K562 (cell line): ENCODE measurements at regions not wholly inside any gene's neighbourhood (a gene's known extent, or its start where the extent isn't known, plus 50 kb on each side); places are given as distances from the start of the nearest gene placed in this dataset.

Source experiments
- ATAC-seq: fragments of 200-7000 bp; cut with Tn5 transposase; 3 replicates; pipeline ENCODE4 v1.9.1; 2020; ENCODE audit warnings: moderate library complexity
- BruUV-seq: library from RNA; stranded (reverse); fragments of 400-500 nt; replicated peaks from 2 replicates; lab custom pipeline; 2021; lab: Mats Ljungman, UMichigan
- CTCF ChIA-PET: fragments of 300-600 bp; formaldehyde crosslinking; extraction: SDS; loops from one replicate; lab custom pipeline; 2021; ENCODE audit warnings: low intra/inter-chr PET ratio; lab: Yijun Ruan, JAX
- POLR2A ChIA-PET: fragments of 300-600, 350-650 bp; sonication (Branson Sonifier 250); formaldehyde crosslinking; extraction: SDS; loops from one replicate; lab custom pipeline; 2021; ENCODE audit warnings: antibody characterized with exemption, inconsistent platforms; lab: Yijun Ruan, JAX
- DNase-seq, 4 experiments: peaks; one replicate each; pipeline versions ENCODE4 v3.0.0 to v3.0.0-alpha.2; 2011 to 2018; ENCODE audit warnings: low spot score in 3 of 4, mixed read lengths in 3 of 4; ENCODE audit errors: extremely low read depth in 1 of 4
- FAIRE-seq: peaks from 2 replicates; lab custom pipeline; 2011; peaks lifted over from hg19 to GRCh38; lab: Jason Lieb, UNC
- H2AFZ ChIP-seq: 2 replicates; pipeline ENCODE4 v1.6.0; 2011; ENCODE audit warnings: low read depth, low read length, control low read depth, inconsistent platforms
- H3K27ac ChIP-seq: fragments of 200-600 bp; 3 replicates; pipeline ENCODE4 v1.8.0; 2011; ENCODE audit warnings: low read depth, mild to moderate bottlenecking, control low read depth, inconsistent platforms, low read length, moderate library complexity, mixed read lengths; ENCODE audit errors: extremely low read depth
- H3K27me3 ChIP-seq, 2 experiments: fragments of 300-600 bp in 1 of 2; 2 replicates in 1 of 2; 3 replicates in 1 of 2; pipeline versions ENCODE4 v1.6.0 to v1.8.0; 2011; ENCODE audit warnings: inconsistent platforms in 2 of 2, low read length in 2 of 2, mild to moderate bottlenecking in 1 of 2, mixed read lengths in 1 of 2, moderate library complexity in 1 of 2; ENCODE audit not compliant: control insufficient read depth in 2 of 2, insufficient read depth in 2 of 2
- H3K36me3 ChIP-seq: fragments of 300-600 bp; 3 replicates; pipeline ENCODE4 v1.8.0; 2011; ENCODE audit warnings: mild to moderate bottlenecking, low read length, inconsistent platforms; ENCODE audit not compliant: control insufficient read depth, insufficient read depth
- H3K4me1 ChIP-seq, 2 experiments: fragments of 200-600 bp in 1 of 2; replicated peaks in 1 of 2; 2 replicates in 1 of 2; 3 replicates in 1 of 2; pipeline versions ENCODE4 v1.5.1 to v1.8.0; 2011; ENCODE audit warnings: inconsistent platforms in 2 of 2, low read length in 2 of 2, mild to moderate bottlenecking in 1 of 2, mixed read lengths in 1 of 2, moderate library complexity in 1 of 2; ENCODE audit not compliant: control insufficient read depth in 2 of 2, insufficient read depth in 2 of 2
- H3K4me2 ChIP-seq: 2 replicates; pipeline ENCODE4 v1.6.1; 2011; ENCODE audit warnings: low read length, control low read depth, inconsistent platforms, mixed read lengths; ENCODE audit not compliant: insufficient read depth
- H3K4me3 ChIP-seq: fragments of 200-600 bp; sonication (generic), shearing (Covaris generic); 2 replicates; pipeline ENCODE4 v1.5.1; 2016; ENCODE audit warnings: control low read depth, inconsistent platforms
- H3K79me2 ChIP-seq: fragments of 200-600 bp; 3 replicates; pipeline ENCODE4 v1.8.0; 2011; ENCODE audit warnings: low read length, inconsistent platforms; ENCODE audit not compliant: control insufficient read depth, insufficient read depth
- H3K9ac ChIP-seq, 2 experiments: 2 replicates each; pipeline versions ENCODE4 v1.6.0 to v1.6.1; 2011; ENCODE audit warnings: low read depth in 2 of 2, low read length in 2 of 2, control low read depth in 1 of 2, inconsistent platforms in 1 of 2, mild to moderate bottlenecking in 1 of 2, mixed read lengths in 1 of 2; ENCODE audit not compliant: insufficient read depth in 1 of 2
- H3K9me1 ChIP-seq: one replicate; pipeline ENCODE4 v1.6.0; 2011; ENCODE audit warnings: inconsistent platforms, mild to moderate bottlenecking, low read length, moderate library complexity; ENCODE audit not compliant: control insufficient read depth, insufficient read depth
- H3K9me3 ChIP-seq: replicated peaks from 2 replicates; pipeline ENCODE4 v1.5.1; 2011; ENCODE audit warnings: low read depth, low read length, inconsistent platforms; ENCODE audit not compliant: control insufficient read depth, insufficient read depth
- H4K20me1 ChIP-seq: replicated peaks from 2 replicates; pipeline ENCODE4 v1.6.1; 2011; ENCODE audit warnings: low read length, inconsistent platforms, mixed read lengths; ENCODE audit not compliant: control insufficient read depth, insufficient read depth
- C11orf30 ChIP-seq: fragments of 450-650 bp; IDR thresholded peaks from 2 replicates; pipeline ENCODE4 v1.6.1; 2016; ENCODE audit warnings: low read depth, mild to moderate bottlenecking
- CEBPB ChIP-seq: fragments of 450-650 bp; IDR thresholded peaks from 2 replicates; pipeline ENCODE4 v1.6.1; 2016; ENCODE audit warnings: missing genetic modification characterization, missing compliant biosample characterization
- CEBPG ChIP-seq, 3 experiments: fragments of 200-800 bp in 1 of 3; sonication (Bioruptor generic) in 1 of 3; sonication (generic) in 1 of 3; formaldehyde crosslinking in 1 of 3; IDR thresholded peaks in 2 of 3; conservative IDR thresholded peaks in 1 of 3; 2 replicates each; pipeline versions ENCODE4 v1.6.1 to v1.8.0; 2016 to 2022; ENCODE audit warnings: missing compliant biosample characterization in 2 of 3, missing genetic modification characterization in 2 of 3, mild to moderate bottlenecking in 1 of 3, missing genetic modification reagents in 1 of 3
- CHD2 ChIP-seq: IDR thresholded peaks from 2 replicates; pipeline ENCODE4 v1.6.1; 2011; ENCODE audit warnings: low read depth, low read length
- FUS ChIP-seq: fragments of 200-400 bp; formaldehyde crosslinking; optimal IDR thresholded peaks from 2 replicates; pipeline ENCODE3; 2017; ENCODE audit warnings: low read depth, low read length
- HMG20A ChIP-seq: fragments of 450-650 bp; formaldehyde crosslinking; conservative IDR thresholded peaks from 2 replicates; pipeline ENCODE4 v1.4.0; 2020; ENCODE audit warnings: mild to moderate bottlenecking, mixed read lengths
- MAFK ChIP-seq: IDR thresholded peaks from 2 replicates; pipeline ENCODE4 v1.6.1; 2011; ENCODE audit warnings: low read length, improper control_type of control experiment
- NFXL1 ChIP-seq: fragments of 450-650 bp; formaldehyde crosslinking; IDR thresholded peaks from 2 replicates; pipeline ENCODE4 v1.4.0; 2021; ENCODE audit warnings: mild to moderate bottlenecking
- NR4A1 ChIP-seq, 2 experiments: fragments of 250-450 bp in 1 of 2; fragments of 450-650 bp in 1 of 2; sonication (Bioruptor Pico) in 1 of 2; IDR thresholded peaks; 2 replicates each; pipeline versions ENCODE4 v1.4.0 to v1.6.1; 2016 to 2020; ENCODE audit warnings: mild to moderate bottlenecking in 2 of 2, missing compliant biosample characterization in 1 of 2, missing genetic modification characterization in 1 of 2, moderate library complexity in 1 of 2
- PHTF2 ChIP-seq: fragments of 250-450 bp; sonication (Bioruptor Pico); IDR thresholded peaks from 2 replicates; pipeline ENCODE4 v1.5.0; 2021; ENCODE audit warnings: mild to moderate bottlenecking
- PTTG1 ChIP-seq: fragments of 450-650 bp; IDR thresholded peaks from 2 replicates; pipeline ENCODE4 v1.6.1; 2016; ENCODE audit warnings: low read depth, mild to moderate bottlenecking, missing genetic modification characterization, missing compliant biosample characterization
- PYGO2 ChIP-seq: fragments of 450-650 bp; IDR thresholded peaks from 2 replicates; pipeline ENCODE4 v1.6.1; 2016; ENCODE audit warnings: mild to moderate bottlenecking, missing genetic modification characterization, moderate library complexity, missing compliant biosample characterization
- SIRT6 ChIP-seq: IDR thresholded peaks from one replicate; pipeline ENCODE4 v1.6.1; 2012; ENCODE audit warnings: low read depth, mild to moderate bottlenecking, control low read depth, inconsistent platforms, low read length, moderate library complexity
- TEAD2 ChIP-seq: fragments of 450-650 bp; IDR thresholded peaks from 2 replicates; pipeline ENCODE4 v1.6.1; 2016; ENCODE audit warnings: missing genetic modification characterization, control low read depth, missing compliant biosample characterization
- TSC22D4 ChIP-seq: fragments of 450-650 bp; IDR thresholded peaks from 2 replicates; pipeline ENCODE4 v1.6.1; 2016; ENCODE audit warnings: missing genetic modification characterization, missing biosample characterization, control low read depth
- ZBTB17 ChIP-seq: fragments of 450-650 bp; formaldehyde crosslinking; IDR thresholded peaks from 2 replicates; pipeline ENCODE4 v1.4.0; 2020; ENCODE audit warnings: mild to moderate bottlenecking
- ZNF12 ChIP-seq: sonication (generic); formaldehyde crosslinking; IDR thresholded peaks from 2 replicates; pipeline ENCODE4 v1.4.0; 2020; ENCODE audit warnings: mild to moderate bottlenecking, missing genetic modification reagents
- ZNF165 ChIP-seq: fragments of 250-450 bp; sonication (Bioruptor Pico); IDR thresholded peaks from 2 replicates; pipeline ENCODE4 v1.4.0; 2020; ENCODE audit warnings: borderline replicate concordance
- WGBS: fragments of 100-300 bp; shearing (Covaris generic); methylation state at CpG from one replicate; pipeline ENCODE4 v1.1.6; 2016; ENCODE audit warnings: low coverage, mixed read lengths; ENCODE audit not compliant: insufficient coverage; ENCODE audit errors: missing lambda C conversion rate; 5-methylcytosine and 5-hydroxymethylcytosine counted together
- in situ Hi-C: fragments of 300-500 bp; cut with MboI; formaldehyde crosslinking; loops from 4 replicates; pipeline ENCODE4 v1.15.0; 2018; ENCODE audit warnings: inconsistent platforms, mixed read lengths
- intact Hi-C: fragments of 100-400 bp; cut with micrococcal nuclease; formaldehyde crosslinking; loops from 2 replicates; pipeline ENCODE4 v1.14.2; 2022
- TF ChIP-seq, protein P1 (sequence below): IDR thresholded peaks from 2 replicates; pipeline ENCODE4 v1.6.1; 2016; ENCODE audit warnings: missing genetic modification characterization, missing compliant biosample characterization
- TF ChIP-seq, protein P2 (sequence below): fragments of 450-650 bp; IDR thresholded peaks from 2 replicates; pipeline ENCODE4 v1.6.1; 2016; ENCODE audit warnings: missing biosample characterization, missing genetic modification characterization

DNA sequence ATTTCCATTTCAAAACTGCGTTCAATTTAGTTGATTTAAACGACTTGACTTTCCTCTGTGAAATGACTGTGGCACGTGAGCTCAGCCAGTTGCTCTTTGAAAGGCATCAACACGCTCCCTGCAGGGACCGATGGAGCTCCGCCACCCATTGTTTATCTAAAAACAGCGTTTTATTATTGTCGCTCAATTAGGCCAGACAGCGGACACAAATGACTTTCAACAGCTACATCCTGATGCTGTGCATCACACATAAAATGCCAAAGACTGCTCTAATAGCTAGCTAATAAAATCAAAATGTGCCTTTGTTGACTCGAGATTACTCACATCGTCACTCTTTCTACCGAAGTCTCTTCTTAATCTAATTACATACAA lies 332.5 kb downstream of the CD83 start (continued):
- no peak for TF ChIP-seq NR4A1 (CRISPR knock-in tag; IDR thresholded peaks at IDR 0.05)
- 0 out of 2 replicates have a peak, but pooled peaks have one; percentile 2 for TF ChIP-seq NR4A1 (tag; IDR thresholded peaks at IDR 0.05)
- TF ChIP-seq MAFK: 0 out of 2 replicates have a peak, but pooled peaks have one; percentile 12
- TF ChIP-seq CHD2: no peak
- peak; percentile 68; the same call in 1 of the 2 replicates for TF ChIP-seq ZNF165
- 0 out of 2 replicates have a peak, but pooled peaks have one; percentile 3 for TF ChIP-seq PYGO2 (tag)
- TF ChIP-seq PTTG1 (tag): no peak
- TF ChIP-seq ZNF12 (CRISPR knock-in tag): no peak
- TF ChIP-seq SIRT6: no peak
- TF ChIP-seq ZBTB17: 0 out of 2 replicates have a peak, but pooled peaks have one; percentile 22
- no peak for TF ChIP-seq FUS
- peak; percentile 32; the same call in 1 of the 2 replicates for TF ChIP-seq HMG20A
- TF ChIP-seq NFXL1 (CRISPR knock-in tag): 0 out of 2 replicates have a peak, but pooled peaks have one; percentile 4

DNA sequence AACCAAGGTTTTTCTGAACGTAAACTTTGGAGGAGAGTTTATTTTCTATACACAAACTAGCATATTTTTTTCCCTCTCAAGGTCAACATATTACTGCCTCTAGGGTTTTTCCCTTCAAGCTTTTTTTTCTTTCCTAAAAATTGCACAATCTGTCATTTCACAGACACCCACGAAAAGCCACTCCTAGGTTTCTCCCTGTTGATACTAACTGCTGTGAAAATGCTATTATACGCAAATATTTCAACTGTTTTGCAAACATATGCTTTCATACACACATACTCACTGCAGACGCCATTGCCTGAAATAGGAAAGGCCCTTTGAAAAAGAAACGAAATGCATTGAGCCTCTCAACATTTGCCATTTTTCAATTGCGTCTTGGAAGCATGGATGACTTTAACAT lies 333.0 kb downstream of the CD83 start:
- ChIA-PET CTCF (no interaction called here), POLR2A (interaction anchor here (0.7 to 1.2 kb wide), 2 partner anchors 12 to 42 kb away, joined by 4 read pairs; no protein-coding TSS in a partner anchor)
- peak overlapping the region; percentile 89 for H2AFZ ChIP-seq
- TF ChIP-seq TEAD2 (tag) (peak; percentile 62; the same call in 1 of the 2 replicates), TSC22D4 (tag) (no peak), C11orf30 (no peak), PTTG1 (tag) (peak; percentile 22; the same call in 1 of the 2 replicates), CEBPG (CRISPR knock-in tag; IDR thresholded peaks at IDR 0.05) (no peak), CEBPG (tag; conservative IDR thresholded peaks at IDR 0.05 in 1 of 2, IDR thresholded peaks at IDR 0.05 in 1 of 2) (peak; percentile 53 to 85), PHTF2 (CRISPR knock-in tag) (peak; percentile 38; the same call in 1 of the 2 replicates), CEBPB (peak; percentile 79)
- TF ChIP-seq, protein P1, sequence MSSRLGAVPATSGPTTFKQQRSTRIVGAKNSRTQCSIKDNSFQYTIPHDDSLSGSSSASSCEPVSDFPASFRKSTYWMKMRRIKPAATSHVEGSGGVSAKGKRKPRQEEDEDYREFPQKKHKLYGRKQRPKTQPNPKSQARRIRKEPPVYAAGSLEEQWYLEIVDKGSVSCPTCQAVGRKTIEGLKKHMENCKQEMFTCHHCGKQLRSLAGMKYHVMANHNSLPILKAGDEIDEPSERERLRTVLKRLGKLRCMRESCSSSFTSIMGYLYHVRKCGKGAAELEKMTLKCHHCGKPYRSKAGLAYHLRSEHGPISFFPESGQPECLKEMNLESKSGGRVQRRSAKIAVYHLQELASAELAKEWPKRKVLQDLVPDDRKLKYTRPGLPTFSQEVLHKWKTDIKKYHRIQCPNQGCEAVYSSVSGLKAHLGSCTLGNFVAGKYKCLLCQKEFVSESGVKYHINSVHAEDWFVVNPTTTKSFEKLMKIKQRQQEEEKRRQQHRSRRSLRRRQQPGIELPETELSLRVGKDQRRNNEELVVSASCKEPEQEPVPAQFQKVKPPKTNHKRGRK (tag): 0 out of 2 replicates have a peak, but pooled peaks have one; percentile 51
- TF ChIP-seq, protein P2, sequence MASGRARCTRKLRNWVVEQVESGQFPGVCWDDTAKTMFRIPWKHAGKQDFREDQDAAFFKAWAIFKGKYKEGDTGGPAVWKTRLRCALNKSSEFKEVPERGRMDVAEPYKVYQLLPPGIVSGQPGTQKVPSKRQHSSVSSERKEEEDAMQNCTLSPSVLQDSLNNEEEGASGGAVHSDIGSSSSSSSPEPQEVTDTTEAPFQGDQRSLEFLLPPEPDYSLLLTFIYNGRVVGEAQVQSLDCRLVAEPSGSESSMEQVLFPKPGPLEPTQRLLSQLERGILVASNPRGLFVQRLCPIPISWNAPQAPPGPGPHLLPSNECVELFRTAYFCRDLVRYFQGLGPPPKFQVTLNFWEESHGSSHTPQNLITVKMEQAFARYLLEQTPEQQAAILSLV: 0 out of 2 replicates have a peak, but pooled peaks have one; percentile 26
- FAIRE-seq (no peak), DNase-seq (no peak), ATAC-seq (no peak)
- peaks cover 3% of the 10 kb centered on the region for H3K9me1 ChIP-seq
- H4K20me1 ChIP-seq: no peaks in the 10 kb centered on the region
- BruUV-seq: no TSS peak
- H3K9ac ChIP-seq: no peak overlapping the region
- in situ Hi-C loops (no loop called here), intact Hi-C loops (loop anchor here (5.0 kb wide), 1 partner anchor 262 kb away; no protein-coding TSS in a partner anchor)
- no peaks in the 10 kb centered on the region for H3K79me2 ChIP-seq
- H3K4me1 ChIP-seq: peaks cover 38 to 67% of the 10 kb centered on the region in 2 experiments
- H3K4me2 ChIP-seq: no peak overlapping the region
- WGBS: 63% methylated on average over 6 of the region's 6 CpGs
- no peaks in the 10 kb centered on the region for H3K36me3 ChIP-seq
- H3K27me3 ChIP-seq: no peaks in the 10 kb centered on the region
- H3K27ac ChIP-seq: peak overlapping the region; percentile 77; the same call in 1 of the 3 replicates
- peaks cover 3% of the 10 kb centered on the region; the same call in 1 of the 2 replicates for H3K9me3 ChIP-seq
- H3K4me3 ChIP-seq: no peak overlapping the region
